Mesendoderm (in vitro differentiated cells): ENCODE measurements at regions not wholly inside any gene's neighbourhood (a gene's known extent, or its start where the extent isn't known, plus 50 kb on each side); places are given as distances from the start of the nearest gene placed in this dataset.

ENCODE experiments used
- DNase-seq: peaks from one replicate; pipeline ENCODE4 v3.0.0; 2013
- H2AK5ac ChIP-seq: 2 replicates; pipeline ENCODE4 v1.6.1; 2013; ENCODE audit warnings: low read length, inconsistent platforms
- H2BK120ac ChIP-seq: 2 replicates; pipeline ENCODE4 v1.6.1; 2013; ENCODE audit warnings: low read depth, mild to moderate bottlenecking, low read length, moderate library complexity, mixed read lengths
- H2BK15ac ChIP-seq: replicated peaks from 2 replicates; pipeline ENCODE4 v1.6.1; 2013; ENCODE audit warnings: low read depth, mild to moderate bottlenecking, moderate library complexity
- H2BK5ac ChIP-seq: 2 replicates; pipeline ENCODE4 v1.6.1; 2013; ENCODE audit warnings: low read length, inconsistent platforms
- H3K18ac ChIP-seq: 2 replicates; pipeline ENCODE4 v1.6.1; 2013; ENCODE audit warnings: mild to moderate bottlenecking, low read length, mixed read lengths
- H3K23ac ChIP-seq: one replicate; pipeline ENCODE4 v1.6.1; 2013; ENCODE audit warnings: low read length
- H3K27ac ChIP-seq: 2 replicates; pipeline ENCODE4 v1.5.1; 2013; ENCODE audit warnings: low read depth, mild to moderate bottlenecking, inconsistent platforms, low read length, moderate library complexity
- H3K27me3 ChIP-seq: 2 replicates; pipeline ENCODE4 v1.6.1; 2013; ENCODE audit warnings: low read length, control low read depth, mild to moderate bottlenecking, inconsistent platforms; ENCODE audit not compliant: insufficient read depth, poor library complexity
- H3K36me3 ChIP-seq: 2 replicates; pipeline ENCODE4 v1.6.1; 2013; ENCODE audit warnings: low read length, inconsistent platforms; ENCODE audit not compliant: control insufficient read depth, insufficient read depth
- H3K4ac ChIP-seq: one replicate; pipeline ENCODE4 v1.6.1; 2013; ENCODE audit warnings: low read depth, mild to moderate bottlenecking, low read length, moderate library complexity
- H3K4me1 ChIP-seq: 2 replicates; pipeline ENCODE4 v1.6.1; 2013; ENCODE audit warnings: low read depth, low read length, inconsistent platforms; ENCODE audit not compliant: control insufficient read depth
- H3K4me2 ChIP-seq: 2 replicates; pipeline ENCODE4 v1.6.1; 2013; ENCODE audit warnings: low read length
- H3K4me3 ChIP-seq: 2 replicates; pipeline ENCODE4 v1.5.1; 2013; ENCODE audit warnings: mild to moderate bottlenecking, low read length
- H3K56ac ChIP-seq: one replicate; pipeline ENCODE4 v1.6.1; 2013; ENCODE audit warnings: low read length
- H3K79me1 ChIP-seq: 2 replicates; pipeline ENCODE4 v1.6.1; 2013; ENCODE audit warnings: low read length, inconsistent platforms
- H3K79me2 ChIP-seq: 2 replicates; pipeline ENCODE4 v1.6.1; 2013; ENCODE audit warnings: mild to moderate bottlenecking, low read length; ENCODE audit not compliant: control insufficient read depth, insufficient read depth
- H3K9ac ChIP-seq: 2 replicates; pipeline ENCODE4 v1.6.1; 2013; ENCODE audit warnings: low read length, inconsistent platforms
- H4K5ac ChIP-seq: one replicate; pipeline ENCODE4 v1.6.1; 2013; ENCODE audit warnings: low read length
- H4K8ac ChIP-seq: one replicate; pipeline ENCODE4 v1.6.1; 2013; ENCODE audit warnings: low read depth, mild to moderate bottlenecking, control low read depth, low read length, moderate library complexity
- WGBS: extraction: QIAGEN DNeasy Blood & Tissue Kit; methylation state at CpG from one replicate; pipeline ENCODE4 v1.1.7; 2013; ENCODE audit warnings: low lambda C conversion rate, missing lambda C conversion rate; ENCODE audit not compliant: insufficient coverage; ENCODE audit errors: extremely low coverage; 5-methylcytosine and 5-hydroxymethylcytosine counted together

- Histone ChIP-seq H4K5ac (no peak overlapping the region), H4K8ac (no peak overlapping the region), H3K4me1 (no peaks in the 10 kb centered on the region), H3K79me2 (no peaks in the 10 kb centered on the region), H3K23ac (no peak overlapping the region), H3K18ac (no peak overlapping the region), H3K4me2 (no peak overlapping the region), H3K56ac (no peak overlapping the region), H3K36me3 (no peaks in the 10 kb centered on the region), H2AK5ac (no peak overlapping the region), H3K4me3 (no peak overlapping the region), H2BK5ac (no peak overlapping the region), H3K27ac (no peak overlapping the region), H2BK120ac (no peak overlapping the region), H3K27me3 (no peaks in the 10 kb centered on the region), H2BK15ac (no peak overlapping the region), H3K9ac (no peak overlapping the region), H3K4ac (no peak overlapping the region), H3K79me1 (no peaks in the 10 kb centered on the region)
- WGBS: no CpG with 5 or more reads among the region's 4 CpGs
- DNase-seq: no peak
Observed at GRCh38 chr15:69787791-69788190, 309.9 kb downstream of the TLE3 start.

GRCh38 chr15:69789648-69790393 lies 307.9 kb downstream of the TLE3 start:
- no peak overlapping the region for H4K5ac ChIP-seq
- no peak overlapping the region for H2BK120ac ChIP-seq
- H3K4me3 ChIP-seq: no peak overlapping the region
- H3K36me3 ChIP-seq: no peaks in the 10 kb centered on the region
- H3K23ac ChIP-seq: no peak overlapping the region
- H3K9ac ChIP-seq: no peak overlapping the region
- no peak overlapping the region for H4K8ac ChIP-seq
- no peak overlapping the region for H3K56ac ChIP-seq
- H3K27ac ChIP-seq: no peak overlapping the region
- no peaks in the 10 kb centered on the region for H3K79me2 ChIP-seq
- H3K18ac ChIP-seq: no peak overlapping the region
- no peak overlapping the region for H2BK15ac ChIP-seq
- DNase-seq: no peak
- H3K27me3 ChIP-seq: no peaks in the 10 kb centered on the region
- no peak overlapping the region for H2BK5ac ChIP-seq
- H3K4me1 ChIP-seq: no peaks in the 10 kb centered on the region
- H3K4ac ChIP-seq: no peak overlapping the region
- no peaks in the 10 kb centered on the region for H3K79me1 ChIP-seq
- no CpG with 5 or more reads among the region's 9 CpGs for WGBS
- H2AK5ac ChIP-seq: no peak overlapping the region
- H3K4me2 ChIP-seq: no peak overlapping the region

GRCh38 chr15:69790632-69791031 lies 307.1 kb downstream of the TLE3 start:
- Histone ChIP-seq H3K56ac (no peak overlapping the region), H3K27ac (no peak overlapping the region), H2AK5ac (no peak overlapping the region), H2BK15ac (no peak overlapping the region), H3K4me2 (no peak overlapping the region), H3K79me1 (no peaks in the 10 kb centered on the region), H4K5ac (no peak overlapping the region), H2BK5ac (no peak overlapping the region), H3K79me2 (no peaks in the 10 kb centered on the region), H3K9ac (no peak overlapping the region), H3K4ac (no peak overlapping the region), H3K27me3 (no peaks in the 10 kb centered on the region), H3K18ac (no peak overlapping the region), H2BK120ac (no peak overlapping the region), H3K23ac (no peak overlapping the region), H3K4me3 (no peak overlapping the region), H3K4me1 (no peaks in the 10 kb centered on the region), H4K8ac (no peak overlapping the region), H3K36me3 (no peaks in the 10 kb centered on the region)
- WGBS: no CpG with 5 or more reads among the region's 12 CpGs
- DNase-seq: no peak

- H3K27me3 ChIP-seq: no peaks in the 10 kb centered on the region
- no peak overlapping the region for H2BK5ac ChIP-seq
- no peaks in the 10 kb centered on the region for H3K4me1 ChIP-seq
- H3K56ac ChIP-seq: no peak overlapping the region
- H3K4ac ChIP-seq: no peak overlapping the region
- no peak for DNase-seq
- no peaks in the 10 kb centered on the region for H3K36me3 ChIP-seq
- no peak overlapping the region for H3K4me2 ChIP-seq
- H2BK15ac ChIP-seq: no peak overlapping the region
- H3K18ac ChIP-seq: no peak overlapping the region
- H2AK5ac ChIP-seq: no peak overlapping the region
- H3K23ac ChIP-seq: no peak overlapping the region
- H4K8ac ChIP-seq: no peak overlapping the region
- no peak overlapping the region for H3K9ac ChIP-seq
- H3K27ac ChIP-seq: no peak overlapping the region
- no CpG with 5 or more reads among the region's 4 CpGs for WGBS
- no peak overlapping the region for H3K4me3 ChIP-seq
- H2BK120ac ChIP-seq: no peak overlapping the region
- H3K79me1 ChIP-seq: no peaks in the 10 kb centered on the region
- no peaks in the 10 kb centered on the region for H3K79me2 ChIP-seq
- no peak overlapping the region for H4K5ac ChIP-seq
Observed at GRCh38 chr15:69792823-69793222, 304.9 kb downstream of the TLE3 start.

- no peak overlapping the region for H2AK5ac ChIP-seq
- no peaks in the 10 kb centered on the region for H3K36me3 ChIP-seq
- H3K23ac ChIP-seq: no peak overlapping the region
- H2BK15ac ChIP-seq: no peak overlapping the region
- H4K8ac ChIP-seq: no peak overlapping the region
- H3K4ac ChIP-seq: no peak overlapping the region
- no peak overlapping the region for H3K4me3 ChIP-seq
- no peak overlapping the region for H3K9ac ChIP-seq
- H3K27ac ChIP-seq: no peak overlapping the region
- no peak overlapping the region for H3K18ac ChIP-seq
- no peak for DNase-seq
- no peaks in the 10 kb centered on the region for H3K27me3 ChIP-seq
- H3K56ac ChIP-seq: no peak overlapping the region
- H3K79me2 ChIP-seq: no peaks in the 10 kb centered on the region
- no peak overlapping the region for H2BK120ac ChIP-seq
- no peaks in the 10 kb centered on the region for H3K4me1 ChIP-seq
- no peak overlapping the region for H3K4me2 ChIP-seq
- no peaks in the 10 kb centered on the region for H3K79me1 ChIP-seq
- no CpG with 5 or more reads among the region's 9 CpGs for WGBS
- no peak overlapping the region for H2BK5ac ChIP-seq
- no peak overlapping the region for H4K5ac ChIP-seq
Observed at GRCh38 chr15:69793431-69793780, 304.3 kb downstream of the TLE3 start.
